ENCODE measurements at regions not wholly inside any gene's neighbourhood (a gene's known extent, or its start where the extent isn't known, plus 50 kb on each side); places are given as distances from the start of the nearest gene placed in this dataset.
A peak's percentile ranks its signal among the peaks of the same experiment; 100 is the strongest.

DNA sequence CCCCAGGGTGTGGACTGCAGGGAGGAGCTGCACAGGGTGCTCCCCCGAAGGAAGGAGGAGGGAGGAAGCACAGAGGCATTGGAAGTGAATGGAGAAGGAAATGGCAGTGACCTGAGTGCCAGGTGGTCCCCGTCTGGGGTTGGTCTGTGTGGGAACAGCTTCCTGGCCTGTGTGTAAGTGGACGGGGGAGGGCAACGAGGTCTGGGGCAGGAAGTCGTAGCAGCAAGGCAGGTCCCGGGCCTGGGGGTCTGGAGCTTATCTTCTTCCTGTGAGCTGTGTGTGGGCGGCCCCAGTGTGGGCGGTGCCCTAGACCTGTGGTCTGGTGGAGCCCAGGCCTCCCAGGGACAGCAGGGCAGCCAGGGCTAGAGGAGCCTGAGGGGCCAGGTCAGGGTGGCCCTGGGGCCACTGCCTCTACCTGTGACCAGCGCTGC lies 382.1 kb downstream of the TMEM121 start:
- TF ChIP-seq, protein P1, sequence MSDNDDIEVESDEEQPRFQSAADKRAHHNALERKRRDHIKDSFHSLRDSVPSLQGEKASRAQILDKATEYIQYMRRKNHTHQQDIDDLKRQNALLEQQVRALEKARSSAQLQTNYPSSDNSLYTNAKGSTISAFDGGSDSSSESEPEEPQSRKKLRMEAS (IDR thresholded peaks at IDR 0.05; ENCODE audit: low read depth, low read length): peak; percentile 53; the same call in 1 of the 2 replicates
- TF ChIP-seq CTCF (IDR thresholded peaks at IDR 0.05; ENCODE audit: low read depth, low read length): no peak

Measured in NB4 (cell line).